Kidney epithelial cell (primary cell): ENCODE measurements at regions not wholly inside any gene's neighbourhood (a gene's known extent, or its start where the extent isn't known, plus 50 kb on each side); places are given as distances from the start of the nearest gene placed in this dataset.

Experiments
- DNase-seq: peaks from one replicate; pipeline ENCODE4 v3.0.0-alpha.2; 2010; ENCODE audit warnings: low read depth
- H3K27me3 ChIP-seq: 2 replicates; pipeline ENCODE4 v1.6.0; 2011; ENCODE audit warnings: low read length; ENCODE audit not compliant: control insufficient read depth, insufficient read depth
- H3K36me3 ChIP-seq: 2 replicates; pipeline ENCODE4 v1.5.1; 2011; ENCODE audit warnings: low read length; ENCODE audit not compliant: control insufficient read depth, insufficient read depth
- H3K4me3 ChIP-seq: 2 replicates; pipeline ENCODE4 v1.5.1; 2011; ENCODE audit warnings: low read depth, mild to moderate bottlenecking, control low read depth, low read length
- TF ChIP-seq, protein P1 (sequence below): IDR thresholded peaks from 2 replicates; pipeline ENCODE4 v1.5.1; 2011; ENCODE audit warnings: mild to moderate bottlenecking, moderate library complexity, low read length, control low read depth, inconsistent platforms; ENCODE audit not compliant: insufficient read depth, poor library complexity, severe bottlenecking

DNA sequence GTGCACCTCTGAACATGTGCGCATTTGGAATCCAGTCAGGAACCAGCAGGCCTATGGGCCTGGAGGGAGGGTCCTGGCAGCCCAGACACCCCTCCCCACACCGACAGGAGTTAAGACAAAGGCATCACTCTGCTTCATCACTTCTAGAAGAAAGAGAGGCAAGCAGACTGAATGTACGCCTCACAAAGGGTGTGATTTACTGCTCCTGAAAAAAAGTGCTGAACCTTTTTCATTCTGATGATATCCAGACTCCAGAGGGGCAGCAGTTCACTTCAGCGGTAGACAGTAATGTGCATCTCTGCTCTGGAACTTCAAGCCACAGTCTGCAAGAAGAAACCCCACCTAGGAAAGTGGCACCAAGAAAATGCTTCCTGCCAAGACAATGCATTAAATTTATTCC is 88.2 kb upstream of the TMEM72 start:
- DNase-seq: no peak
- no peak overlapping the region for H3K4me3 ChIP-seq
- H3K36me3 ChIP-seq: no peaks in the 10 kb centered on the region
- H3K27me3 ChIP-seq: no peaks in the 10 kb centered on the region
- TF ChIP-seq, protein P1, sequence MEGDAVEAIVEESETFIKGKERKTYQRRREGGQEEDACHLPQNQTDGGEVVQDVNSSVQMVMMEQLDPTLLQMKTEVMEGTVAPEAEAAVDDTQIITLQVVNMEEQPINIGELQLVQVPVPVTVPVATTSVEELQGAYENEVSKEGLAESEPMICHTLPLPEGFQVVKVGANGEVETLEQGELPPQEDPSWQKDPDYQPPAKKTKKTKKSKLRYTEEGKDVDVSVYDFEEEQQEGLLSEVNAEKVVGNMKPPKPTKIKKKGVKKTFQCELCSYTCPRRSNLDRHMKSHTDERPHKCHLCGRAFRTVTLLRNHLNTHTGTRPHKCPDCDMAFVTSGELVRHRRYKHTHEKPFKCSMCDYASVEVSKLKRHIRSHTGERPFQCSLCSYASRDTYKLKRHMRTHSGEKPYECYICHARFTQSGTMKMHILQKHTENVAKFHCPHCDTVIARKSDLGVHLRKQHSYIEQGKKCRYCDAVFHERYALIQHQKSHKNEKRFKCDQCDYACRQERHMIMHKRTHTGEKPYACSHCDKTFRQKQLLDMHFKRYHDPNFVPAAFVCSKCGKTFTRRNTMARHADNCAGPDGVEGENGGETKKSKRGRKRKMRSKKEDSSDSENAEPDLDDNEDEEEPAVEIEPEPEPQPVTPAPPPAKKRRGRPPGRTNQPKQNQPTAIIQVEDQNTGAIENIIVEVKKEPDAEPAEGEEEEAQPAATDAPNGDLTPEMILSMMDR: no peak

GRCh38 chr10:44824607-44825006 is 86.5 kb upstream of the TMEM72 start:
- Histone ChIP-seq H3K36me3 (no peaks in the 10 kb centered on the region), H3K4me3 (no peak overlapping the region), H3K27me3 (no peaks in the 10 kb centered on the region)
- TF ChIP-seq, protein P1: no peak
- no peak for DNase-seq

DNA sequence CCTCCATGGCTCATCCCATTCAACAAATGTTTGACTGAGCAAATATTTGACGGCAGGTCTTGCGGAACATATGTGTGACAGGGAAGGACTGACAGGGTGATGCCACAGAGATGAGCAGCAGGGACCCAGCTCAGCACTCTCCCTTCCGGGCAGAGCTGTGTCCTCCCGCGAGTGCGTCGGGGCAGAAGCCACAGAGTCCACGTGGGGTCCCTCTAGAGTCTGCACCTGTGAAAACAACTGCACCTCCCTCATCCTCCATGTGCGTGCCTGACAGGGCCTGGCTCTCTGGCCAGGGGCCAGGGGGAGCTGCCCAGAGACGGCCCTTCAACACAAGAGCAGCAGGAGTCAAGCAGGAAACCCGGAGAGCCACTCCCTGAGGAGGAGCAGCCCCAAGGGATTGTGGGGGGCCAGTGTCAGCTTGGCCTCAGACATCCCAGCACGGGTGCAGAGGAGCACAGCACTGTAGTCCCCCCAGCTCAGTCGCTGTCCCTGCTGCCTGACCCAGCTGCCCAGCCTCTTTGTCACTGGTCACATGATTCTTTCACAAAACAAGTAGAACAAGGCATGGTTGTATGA is 83.6 kb upstream of the TMEM72 start:
- H3K27me3 ChIP-seq: no peaks in the 10 kb centered on the region
- TF ChIP-seq, protein P1: no peak
- no peaks in the 10 kb centered on the region for H3K36me3 ChIP-seq
- H3K4me3 ChIP-seq: no peak overlapping the region
- DNase-seq: no peak

- H3K27me3 ChIP-seq: no peaks in the 10 kb centered on the region
- H3K36me3 ChIP-seq: no peaks in the 10 kb centered on the region
- no peak overlapping the region for H3K4me3 ChIP-seq
- TF ChIP-seq, protein P1: no peak
- no peak for DNase-seq
These were observed 82.5 kb upstream of the TMEM72 start for GRCh38 chr10:44828508-44829142.

DNA sequence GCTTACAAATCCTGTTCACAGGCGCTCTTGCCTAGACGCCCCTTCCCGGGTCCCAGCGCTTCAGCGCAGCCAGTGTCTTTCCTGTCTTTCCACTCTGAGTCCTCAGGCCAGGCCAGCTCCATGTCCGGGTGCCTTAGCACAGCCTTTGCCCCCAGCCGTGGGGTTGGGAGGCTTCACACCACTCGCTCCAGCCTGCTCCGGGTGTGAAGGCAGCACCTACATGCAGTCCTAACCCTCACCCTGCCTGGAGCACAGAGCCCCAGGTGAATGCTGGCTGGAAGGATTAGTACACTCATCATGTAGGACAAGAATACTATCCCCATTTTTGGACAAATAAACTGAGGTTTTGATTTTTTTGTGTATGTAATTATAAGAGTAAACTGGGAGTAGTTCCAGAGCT is 81.7 kb upstream of the TMEM72 start:
- Histone ChIP-seq H3K27me3 (no peaks in the 10 kb centered on the region), H3K4me3 (no peak overlapping the region), H3K36me3 (no peaks in the 10 kb centered on the region)
- TF ChIP-seq, protein P1: no peak
- DNase-seq: no peak

GRCh38 chr10:44830022-44830421 is 81.1 kb upstream of the TMEM72 start:
- no peak for DNase-seq
- TF ChIP-seq, protein P1: no peak
- Histone ChIP-seq H3K36me3 (no peaks in the 10 kb centered on the region), H3K4me3 (no peak overlapping the region), H3K27me3 (no peaks in the 10 kb centered on the region)
